Epithelial cell of proximal tubule (primary cell): ENCODE measurements at regions not wholly inside any gene's neighbourhood (a gene's known extent, or its start where the extent isn't known, plus 50 kb on each side); places are given as distances from the start of the nearest gene placed in this dataset.
"Not testable (repeated sequence)": the region's sequence is repeated elsewhere in the genome, so short reads cannot be mapped to it uniquely, and the experiment has no call there.

ENCODE experiments used
- DNase-seq: peaks from one replicate; pipeline ENCODE4 v3.0.0-alpha.2; 2011; ENCODE audit warnings: low read depth
- H3K4me3 ChIP-seq: 2 replicates; pipeline ENCODE4 v1.5.1; 2011; ENCODE audit warnings: low read depth, mild to moderate bottlenecking, low read length
- TF ChIP-seq, protein P1 (sequence below): conservative IDR thresholded peaks from 2 replicates; pipeline ENCODE4 v1.5.1; 2012; ENCODE audit warnings: low read depth, mild to moderate bottlenecking, low read length

DNA sequence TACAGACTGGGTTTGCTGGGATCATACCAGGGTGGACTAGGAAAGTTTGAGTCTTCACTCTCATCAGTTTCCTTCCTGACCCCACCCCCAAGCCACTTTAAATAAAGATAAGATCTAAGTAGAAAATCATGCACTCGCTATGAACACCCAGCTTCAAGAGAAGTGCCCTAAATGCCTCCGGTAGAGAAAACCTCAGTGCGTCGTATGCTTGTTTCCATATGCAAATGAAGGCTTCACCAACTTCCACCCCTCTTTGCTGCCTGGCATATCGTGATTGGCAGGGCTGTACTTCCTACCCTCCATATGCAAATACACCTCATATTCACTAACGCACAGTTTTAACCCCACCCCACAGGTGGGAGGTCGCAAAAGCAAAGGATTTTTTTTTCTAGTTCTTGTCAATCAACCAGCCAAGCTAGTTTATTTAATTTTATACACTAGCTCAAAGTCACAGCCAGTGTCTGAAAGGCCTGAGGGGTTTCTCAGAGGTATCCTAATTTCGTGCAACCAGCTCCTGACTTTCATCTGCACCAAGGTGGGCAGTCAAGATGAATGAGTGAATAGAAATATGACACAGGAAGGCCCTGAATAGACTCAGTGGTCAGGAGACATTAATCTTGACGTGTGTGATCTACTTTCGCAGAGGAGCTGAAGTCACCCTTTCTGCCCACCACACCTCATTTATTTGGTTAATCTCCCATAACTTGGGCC is 121.1 kb upstream of the TSHZ3 start:
- TF ChIP-seq, protein P1, sequence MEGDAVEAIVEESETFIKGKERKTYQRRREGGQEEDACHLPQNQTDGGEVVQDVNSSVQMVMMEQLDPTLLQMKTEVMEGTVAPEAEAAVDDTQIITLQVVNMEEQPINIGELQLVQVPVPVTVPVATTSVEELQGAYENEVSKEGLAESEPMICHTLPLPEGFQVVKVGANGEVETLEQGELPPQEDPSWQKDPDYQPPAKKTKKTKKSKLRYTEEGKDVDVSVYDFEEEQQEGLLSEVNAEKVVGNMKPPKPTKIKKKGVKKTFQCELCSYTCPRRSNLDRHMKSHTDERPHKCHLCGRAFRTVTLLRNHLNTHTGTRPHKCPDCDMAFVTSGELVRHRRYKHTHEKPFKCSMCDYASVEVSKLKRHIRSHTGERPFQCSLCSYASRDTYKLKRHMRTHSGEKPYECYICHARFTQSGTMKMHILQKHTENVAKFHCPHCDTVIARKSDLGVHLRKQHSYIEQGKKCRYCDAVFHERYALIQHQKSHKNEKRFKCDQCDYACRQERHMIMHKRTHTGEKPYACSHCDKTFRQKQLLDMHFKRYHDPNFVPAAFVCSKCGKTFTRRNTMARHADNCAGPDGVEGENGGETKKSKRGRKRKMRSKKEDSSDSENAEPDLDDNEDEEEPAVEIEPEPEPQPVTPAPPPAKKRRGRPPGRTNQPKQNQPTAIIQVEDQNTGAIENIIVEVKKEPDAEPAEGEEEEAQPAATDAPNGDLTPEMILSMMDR: no peak
- no peak for DNase-seq
- H3K4me3 ChIP-seq: no peak overlapping the region

DNA sequence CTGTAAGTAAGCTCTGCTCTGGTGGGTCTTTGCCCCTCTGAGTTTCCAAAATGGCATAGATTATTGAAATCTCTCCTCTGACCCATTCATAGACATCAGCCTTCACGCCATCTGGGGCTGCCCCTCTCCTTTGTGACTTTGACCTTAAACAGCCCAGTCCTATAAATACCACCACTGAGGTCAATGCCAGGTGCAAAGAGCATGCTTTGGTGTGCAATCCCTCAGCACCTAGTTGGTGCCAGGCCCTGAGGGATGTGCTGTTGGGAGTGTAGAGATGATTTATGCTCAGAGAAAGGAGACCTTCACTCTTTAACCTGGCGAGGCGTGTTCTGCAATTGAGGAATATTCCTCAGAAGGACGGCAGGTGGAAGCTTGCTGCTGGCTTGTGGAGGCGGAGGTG is 121.7 kb upstream of the TSHZ3 start:
- no peak for DNase-seq
- no peak overlapping the region for H3K4me3 ChIP-seq
- TF ChIP-seq, protein P1: no peak

DNA sequence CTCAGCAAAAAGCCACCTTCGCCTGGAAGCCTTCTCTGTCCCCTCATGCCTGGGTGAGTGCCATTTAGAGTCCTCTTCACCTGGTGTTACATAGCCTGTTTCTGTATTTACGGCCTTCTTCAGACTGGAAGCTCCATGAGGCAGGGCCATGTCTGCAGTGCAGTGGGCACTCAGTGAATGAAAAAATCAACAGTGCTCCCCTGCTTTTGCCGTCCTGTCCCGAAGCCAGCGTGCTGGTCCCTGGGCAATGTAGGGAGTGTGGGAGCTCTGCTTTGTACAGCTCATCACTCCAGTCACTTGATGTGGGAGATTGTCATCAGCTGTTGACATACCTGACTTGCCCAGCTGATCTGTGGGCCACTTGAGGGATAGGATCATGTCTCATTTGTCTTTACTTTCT is 129.0 kb upstream of the TSHZ3 start:
- no peak overlapping the region for H3K4me3 ChIP-seq
- TF ChIP-seq, protein P1: no peak
- DNase-seq: no peak

DNA sequence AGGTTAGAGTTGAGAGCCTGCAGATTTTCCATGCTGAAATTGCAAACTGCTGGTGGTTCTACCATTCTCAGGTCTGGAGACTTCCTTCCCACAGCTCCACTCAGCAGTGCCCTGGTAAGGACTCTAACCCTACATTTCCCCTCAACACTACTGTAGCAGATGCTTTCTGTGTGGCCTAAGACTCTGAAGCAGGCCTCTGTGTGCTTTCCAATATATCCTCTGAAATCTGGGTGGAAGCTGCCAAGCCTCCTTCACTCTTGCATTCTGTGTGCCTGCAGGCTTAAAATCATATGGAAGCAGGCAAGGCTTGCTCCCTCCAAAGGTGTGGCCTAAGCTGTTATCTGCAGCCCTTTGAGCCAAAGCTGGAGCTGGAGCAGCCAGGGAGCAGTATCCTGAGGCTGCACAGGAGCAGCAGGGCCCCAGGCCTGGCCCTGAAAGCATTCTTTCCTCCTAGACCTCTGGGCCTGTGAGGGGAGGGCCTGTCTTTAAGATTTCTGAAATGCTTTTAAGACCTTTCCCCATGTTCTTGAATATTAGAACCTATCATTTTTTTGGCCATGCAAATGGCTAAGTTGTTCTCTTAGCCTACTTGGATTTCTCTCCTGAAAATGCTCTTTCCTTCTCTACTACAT is 134.1 kb upstream of the TSHZ3 start:
- no peak for DNase-seq
- TF ChIP-seq, protein P1: no peak
- no peak overlapping the region for H3K4me3 ChIP-seq

DNA sequence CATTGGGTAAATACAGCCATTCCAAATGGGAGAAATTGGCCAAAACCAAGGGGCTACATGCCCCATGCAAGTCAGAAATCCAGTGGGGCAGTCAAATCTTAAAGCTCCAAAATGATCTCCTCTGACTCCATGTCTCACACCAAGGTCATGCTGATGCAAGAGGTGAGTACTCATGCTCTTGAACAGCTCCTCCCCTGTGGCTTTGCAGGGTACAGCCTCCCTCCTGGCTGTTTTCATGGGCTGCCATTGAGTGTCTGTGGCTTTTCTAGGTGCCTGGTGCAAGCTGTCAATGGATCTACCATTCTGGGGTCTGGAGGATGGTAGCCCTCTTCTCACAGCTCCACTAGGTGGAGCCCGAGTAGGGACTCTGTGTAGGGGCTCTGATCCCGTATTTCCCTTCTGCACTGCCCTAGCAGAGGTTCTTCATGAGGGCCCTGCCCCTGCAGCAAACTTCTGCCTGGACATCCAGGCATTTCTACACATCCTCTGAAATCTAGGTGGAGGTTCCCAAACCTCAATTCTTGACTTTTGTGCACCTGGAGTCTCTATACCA is 135.7 kb upstream of the TSHZ3 start:
- not testable (repeated sequence) for DNase-seq

DNA sequence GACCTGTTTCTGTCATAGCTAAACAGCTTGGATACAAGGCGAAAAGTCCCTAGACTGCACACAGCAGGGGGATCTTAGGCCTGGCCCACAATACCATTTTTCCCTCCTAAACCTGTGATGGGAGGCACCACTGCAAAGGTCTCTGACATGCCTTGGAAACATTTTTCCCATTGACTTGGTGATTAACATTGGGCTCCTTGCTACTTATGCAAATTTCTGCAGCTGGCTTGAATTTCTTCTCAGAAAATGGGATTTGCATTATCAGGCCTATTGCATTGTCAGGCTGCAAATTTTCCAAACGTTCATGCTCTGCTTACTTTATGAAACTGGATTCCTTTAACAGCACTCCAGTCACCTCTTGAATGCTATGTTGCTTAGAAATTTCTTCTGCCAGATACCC is 136.2 kb upstream of the TSHZ3 start:
- TF ChIP-seq, protein P1: no peak
- DNase-seq: no peak

More for the DNA sequence above, 135.7 kb upstream of the TSHZ3 start:
- not testable (repeated sequence) for H3K4me3 ChIP-seq

DNA sequence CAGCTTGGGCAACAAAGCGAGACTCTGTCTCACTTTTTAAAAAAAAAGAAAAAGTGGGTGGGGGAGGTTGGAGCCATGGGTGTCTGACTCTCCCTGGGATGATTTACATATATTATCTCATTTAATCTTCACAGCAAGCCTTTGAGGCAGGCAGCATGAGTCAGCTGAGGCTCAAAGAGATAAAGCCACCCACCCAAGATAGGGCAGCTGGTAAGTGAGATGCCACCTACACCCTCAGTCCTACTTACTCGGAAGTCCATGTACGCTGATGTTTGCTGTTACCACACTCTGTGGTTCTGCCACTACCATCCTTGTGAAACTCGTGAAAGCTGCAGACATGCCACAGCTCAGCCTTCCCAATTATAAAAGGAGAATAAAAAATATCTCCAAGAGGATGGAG is 142.0 kb upstream of the TSHZ3 start:
- TF ChIP-seq, protein P1: no peak
- H3K4me3 ChIP-seq: no peak overlapping the region
- DNase-seq: no peak

More for the DNA sequence above, 136.2 kb upstream of the TSHZ3 start:
- no peak overlapping the region for H3K4me3 ChIP-seq
